ENCODE measurements at regions not wholly inside any gene's neighbourhood (a gene's known extent, or its start where the extent isn't known, plus 50 kb on each side); places are given as distances from the start of the nearest gene placed in this dataset.

DNA sequence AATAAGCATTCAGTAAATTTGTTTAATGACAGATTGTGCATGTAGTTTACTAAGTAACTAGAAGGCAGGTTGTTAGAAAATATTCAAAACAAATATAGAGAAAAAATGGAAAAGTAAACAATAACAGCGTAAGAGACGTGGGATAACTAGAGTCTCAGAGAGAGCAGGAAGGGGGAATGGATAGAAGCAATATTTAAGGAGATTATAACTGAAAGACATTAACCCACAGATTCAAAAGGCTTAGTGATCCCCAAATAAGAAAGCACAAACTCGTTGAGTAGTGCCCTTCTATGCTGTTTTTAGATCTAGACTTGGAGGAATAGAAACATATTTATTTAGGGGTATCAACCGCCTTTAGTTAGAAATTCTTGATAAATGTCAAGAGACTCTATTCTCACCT is 169.7 kb upstream of the RGS6 start:
- no peak for TF ChIP-seq ZNF274 (IDR thresholded peaks at IDR 0.05; ENCODE audit: low read depth, low read length)
- no peak for TF ChIP-seq YY1 (IDR thresholded peaks at IDR 0.05; ENCODE audit: insufficient read depth, insufficient read length)
- TF ChIP-seq SUZ12 (IDR thresholded peaks at IDR 0.05; ENCODE audit: extremely low read depth, insufficient read depth, insufficient read length): no peak
